Kidney epithelial cell (primary cell): ENCODE measurements at regions not wholly inside any gene's neighbourhood (a gene's known extent, or its start where the extent isn't known, plus 50 kb on each side); places are given as distances from the start of the nearest gene placed in this dataset.

Experiments
- DNase-seq: peaks from one replicate; pipeline ENCODE4 v3.0.0-alpha.2; 2010; ENCODE audit warnings: low read depth
- H3K27me3 ChIP-seq: 2 replicates; pipeline ENCODE4 v1.6.0; 2011; ENCODE audit warnings: low read length; ENCODE audit not compliant: control insufficient read depth, insufficient read depth
- H3K36me3 ChIP-seq: 2 replicates; pipeline ENCODE4 v1.5.1; 2011; ENCODE audit warnings: low read length; ENCODE audit not compliant: control insufficient read depth, insufficient read depth
- H3K4me3 ChIP-seq: 2 replicates; pipeline ENCODE4 v1.5.1; 2011; ENCODE audit warnings: low read depth, mild to moderate bottlenecking, control low read depth, low read length
- TF ChIP-seq, protein P1 (sequence below): IDR thresholded peaks from 2 replicates; pipeline ENCODE4 v1.5.1; 2011; ENCODE audit warnings: mild to moderate bottlenecking, moderate library complexity, low read length, control low read depth, inconsistent platforms; ENCODE audit not compliant: insufficient read depth, poor library complexity, severe bottlenecking

GRCh38 chr13:21894091-21894490 is 223.2 kb downstream of the FGF9 start:
- no peaks in the 10 kb centered on the region for H3K36me3 ChIP-seq
- TF ChIP-seq, protein P1, sequence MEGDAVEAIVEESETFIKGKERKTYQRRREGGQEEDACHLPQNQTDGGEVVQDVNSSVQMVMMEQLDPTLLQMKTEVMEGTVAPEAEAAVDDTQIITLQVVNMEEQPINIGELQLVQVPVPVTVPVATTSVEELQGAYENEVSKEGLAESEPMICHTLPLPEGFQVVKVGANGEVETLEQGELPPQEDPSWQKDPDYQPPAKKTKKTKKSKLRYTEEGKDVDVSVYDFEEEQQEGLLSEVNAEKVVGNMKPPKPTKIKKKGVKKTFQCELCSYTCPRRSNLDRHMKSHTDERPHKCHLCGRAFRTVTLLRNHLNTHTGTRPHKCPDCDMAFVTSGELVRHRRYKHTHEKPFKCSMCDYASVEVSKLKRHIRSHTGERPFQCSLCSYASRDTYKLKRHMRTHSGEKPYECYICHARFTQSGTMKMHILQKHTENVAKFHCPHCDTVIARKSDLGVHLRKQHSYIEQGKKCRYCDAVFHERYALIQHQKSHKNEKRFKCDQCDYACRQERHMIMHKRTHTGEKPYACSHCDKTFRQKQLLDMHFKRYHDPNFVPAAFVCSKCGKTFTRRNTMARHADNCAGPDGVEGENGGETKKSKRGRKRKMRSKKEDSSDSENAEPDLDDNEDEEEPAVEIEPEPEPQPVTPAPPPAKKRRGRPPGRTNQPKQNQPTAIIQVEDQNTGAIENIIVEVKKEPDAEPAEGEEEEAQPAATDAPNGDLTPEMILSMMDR, result no peak
- no peaks in the 10 kb centered on the region for H3K27me3 ChIP-seq
- DNase-seq, result no peak
- no peak overlapping the region for H3K4me3 ChIP-seq

GRCh38 chr13:21894703-21895699 is 224.1 kb downstream of the FGF9 start:
- no peaks in the 10 kb centered on the region for H3K27me3 ChIP-seq
- DNase-seq, result no peak
- TF ChIP-seq, protein P1, result no peak
- H3K36me3 ChIP-seq, result no peaks in the 10 kb centered on the region
- no peak overlapping the region for H3K4me3 ChIP-seq

- Histone ChIP-seq H3K27me3 (no peaks in the 10 kb centered on the region), H3K4me3 (no peak overlapping the region), H3K36me3 (no peaks in the 10 kb centered on the region)
- no peak for DNase-seq
- TF ChIP-seq, protein P1, result no peak
Measured at GRCh38 chr13:21895779-21896178, 224.9 kb downstream of the FGF9 start.

- TF ChIP-seq, protein P1, result no peak
- no peaks in the 10 kb centered on the region for H3K27me3 ChIP-seq
- no peak for DNase-seq
Measured at GRCh38 chr13:21897161-21897560, 226.3 kb downstream of the FGF9 start.

GRCh38 chr13:21898459-21898858 is 227.6 kb downstream of the FGF9 start:
- H3K27me3 ChIP-seq, result no peaks in the 10 kb centered on the region
- no peak overlapping the region for H3K4me3 ChIP-seq
- H3K36me3 ChIP-seq, result no peaks in the 10 kb centered on the region
- TF ChIP-seq, protein P1, result no peak
- DNase-seq, result no peak

More at GRCh38 chr13:21897161-21897560, 226.3 kb downstream of the FGF9 start:
- no peak overlapping the region for H3K4me3 ChIP-seq
- H3K36me3 ChIP-seq, result no peaks in the 10 kb centered on the region
